ENCODE measurements at regions not wholly inside any gene's neighbourhood (a gene's known extent, or its start where the extent isn't known, plus 50 kb on each side); places are given as distances from the start of the nearest gene placed in this dataset.

DNA sequence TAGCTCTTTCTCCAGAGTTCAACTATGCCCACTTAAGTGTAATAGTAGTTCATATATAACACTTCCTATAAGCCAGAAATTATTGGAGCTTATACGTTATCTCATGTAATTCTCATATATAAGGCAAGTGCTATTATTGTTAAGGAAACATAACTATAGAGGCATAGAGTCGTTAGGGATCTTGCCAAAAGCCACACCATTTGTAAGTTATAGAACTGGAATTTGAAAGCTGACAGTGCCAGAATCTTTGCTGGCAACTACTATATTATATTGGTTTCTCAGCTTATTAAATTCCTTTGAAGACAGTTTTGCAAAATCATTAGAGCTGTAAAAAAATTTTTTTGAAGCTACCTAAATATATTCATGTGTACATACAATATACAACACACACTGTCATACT lies 51.0 kb upstream of the MBNL2 start:
- Histone ChIP-seq H4K8ac (ENCODE audit: extremely low read depth, insufficient read depth, low read length) (no peak overlapping the region), H3K27me3 (replicated peaks in 1 of 4; ENCODE audit: control insufficient read depth in 3 of 4, extremely low read depth in 1 of 4, insufficient read depth in 3 of 4, low read length in 3 of 4) (no peaks in the 10 kb centered on the region; a peak in 1 of 7 replicates)
- CTCF ChIA-PET (ENCODE audit: partially characterized antibody) = interaction anchor here (0.9 to 1.1 kb wide), 3 partner anchors 10 to 61 kb away, joined by 3 to 4 read pairs (median 3); no protein-coding TSS in a partner anchor
- TF ChIP-seq PHF8 (conservative IDR thresholded peaks at IDR 0.05; ENCODE audit: low read depth, low read length) (no peak), JUND (IDR thresholded peaks at IDR 0.05; ENCODE audit: low read length) (no peak), SP1 (IDR thresholded peaks at IDR 0.05; ENCODE audit: low read depth, low read length) (no peak)

More for the DNA sequence above, 51.0 kb upstream of the MBNL2 start:
- H3K4me2 ChIP-seq (ENCODE audit: insufficient read depth in 1 of 2, low read depth in 2 of 2, low read length in 2 of 2) = no peak overlapping the region
- no peaks in the 10 kb centered on the region for H3K4me1 ChIP-seq (replicated peaks in 1 of 4; ENCODE audit: control insufficient read depth in 3 of 4, insufficient read depth in 4 of 4, low read length in 3 of 4)
- no peak overlapping the region for H3K14ac ChIP-seq (ENCODE audit: insufficient read length)
- H3K9me3 ChIP-seq (ENCODE audit: insufficient read depth in 2 of 2, low read depth in 1 of 2, low read length in 1 of 2) = no peaks in the 10 kb centered on the region
- no peak overlapping the region for H3K4me3 ChIP-seq (ENCODE audit: extremely low read depth in 1 of 4, insufficient read depth in 2 of 4, low read depth in 3 of 4, low read length in 4 of 4)
- no peak overlapping the region for H2BK20ac ChIP-seq (ENCODE audit: low read length)
- H3K18ac ChIP-seq (ENCODE audit: extremely low read depth, low read length) = no peak overlapping the region
- no peak overlapping the region for H3K9ac ChIP-seq (replicated peaks in 1 of 4; ENCODE audit: extremely low read depth in 1 of 4, low read depth in 3 of 4, low read length in 3 of 4)
- no peak overlapping the region for H2AK5ac ChIP-seq (ENCODE audit: low read depth, low read length)
- FAIRE-seq = no peak
- H4K20me1 ChIP-seq (replicated peaks in 1 of 2; ENCODE audit: control insufficient read depth in 1 of 2, insufficient read depth in 2 of 2, low read length in 2 of 2) = no peaks in the 10 kb centered on the region
- no peak overlapping the region for H2BK5ac ChIP-seq (ENCODE audit: low read depth, low read length)
- H3K36me3 ChIP-seq (ENCODE audit: control insufficient read depth in 2 of 4, insufficient read depth in 4 of 4, low read length in 3 of 4) = no peaks in the 10 kb centered on the region
- no peak overlapping the region for H2BK12ac ChIP-seq (ENCODE audit: low read depth, low read length)
- POLR2A ChIA-PET (ENCODE audit: partially characterized antibody) = no interaction called here
- no peak for DNase-seq (ENCODE audit: low read depth in 1 of 2, low spot score in 2 of 2)
- H3K23ac ChIP-seq (ENCODE audit: insufficient read length) = no peak overlapping the region
- 91% methylated on average over 2 of the region's 2 CpGs; no CpG with 5 or more reads in 1 of the 2 experiments for WGBS, 2 experiments (ENCODE audit: extremely low coverage in 1 of 2, insufficient coverage in 1 of 2, insufficient read length in 1 of 2, insufficient replicate concordance in 2 of 2, low coverage in 1 of 2, low lambda C conversion rate in 2 of 2, missing lambda C conversion rate in 1 of 2)
- no peak overlapping the region for H2BK15ac ChIP-seq (ENCODE audit: low read length)
- H4K91ac ChIP-seq (replicated peaks; ENCODE audit: insufficient read length, low read length) = no peak overlapping the region
- no peak overlapping the region for H3K4ac ChIP-seq (replicated peaks; ENCODE audit: insufficient read length, low read depth, low read length)
- no peaks in the 10 kb centered on the region for H3K79me1 ChIP-seq (ENCODE audit: low read depth, low read length)
- no peak overlapping the region for H3K27ac ChIP-seq (ENCODE audit: low read depth, low read length)
- H4K5ac ChIP-seq (ENCODE audit: insufficient read length, low read depth, low read length) = no peak overlapping the region
- no peaks in the 10 kb centered on the region for H3K79me2 ChIP-seq (ENCODE audit: control insufficient read depth in 1 of 2, insufficient read depth in 2 of 2, low read length in 2 of 2)
- no peak overlapping the region for H2AFZ ChIP-seq (ENCODE audit: low read length)
- no peak overlapping the region for H2BK120ac ChIP-seq (replicated peaks; ENCODE audit: low read depth, low read length)
- H3K56ac ChIP-seq (replicated peaks; ENCODE audit: insufficient read length, low read depth, low read length) = no peak overlapping the region
- no peaks in the 10 kb centered on the region for H3K23me2 ChIP-seq (ENCODE audit: low read depth, low read length)
